ENCODE measurements at regions not wholly inside any gene's neighbourhood (a gene's known extent, or its start where the extent isn't known, plus 50 kb on each side); places are given as distances from the start of the nearest gene placed in this dataset.
"Not testable (repeated sequence)": the region's sequence is repeated elsewhere in the genome, so short reads cannot be mapped to it uniquely, and the experiment has no call there.

DNA sequence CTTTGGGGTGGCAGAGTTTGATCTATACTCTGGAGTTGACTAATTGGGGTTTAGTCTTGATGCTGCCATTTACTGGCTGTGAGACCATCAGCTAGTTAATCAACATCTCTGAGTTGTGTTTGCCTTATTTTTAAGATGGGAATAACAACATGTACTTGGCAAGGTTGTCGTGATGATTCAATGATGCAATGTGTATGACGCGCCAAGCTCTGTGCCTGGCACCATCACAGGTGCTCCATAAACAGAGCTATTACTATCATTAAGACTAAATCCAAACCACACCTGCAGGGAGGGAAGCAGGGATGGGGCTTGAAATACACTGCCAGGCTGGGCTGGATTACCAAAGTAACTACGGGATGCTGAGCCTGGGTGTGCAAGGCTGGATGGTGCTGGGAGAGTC lies 60.1 kb upstream of the E2F3 start:
- POLR2A ChIA-PET: no interaction called here

DNA sequence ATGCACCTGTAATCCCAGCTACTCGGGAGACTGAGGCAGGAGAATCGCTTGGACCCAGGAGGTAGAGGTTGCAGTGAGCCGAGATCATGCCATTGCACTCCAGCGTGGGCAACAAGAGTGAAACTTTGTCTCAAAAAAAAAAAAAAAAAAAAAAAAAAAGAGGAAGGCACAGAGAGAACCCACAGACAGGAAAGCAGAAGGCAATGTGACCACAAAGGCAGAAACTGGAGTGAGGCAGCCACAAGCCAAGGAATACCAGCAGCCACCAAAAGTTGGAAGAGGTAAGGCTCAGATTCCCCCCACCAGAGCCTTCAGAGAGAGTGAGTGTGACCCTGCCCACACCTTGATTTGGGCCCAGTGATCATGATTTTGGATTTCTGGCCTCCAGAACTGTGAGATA lies 54.7 kb upstream of the E2F3 start:
- H3K27ac Mint-ChIP-seq; H3K9me3 Mint-ChIP-seq; ATAC-seq; POLR2A ChIA-PET; H3K4me1 Mint-ChIP-seq; H3K36me3 Mint-ChIP-seq; H3K27me3 Mint-ChIP-seq (ENCODE audit: low read depth); DNase-seq (ENCODE audit: low spot score); CTCF ChIA-PET; H3K4me3 Mint-ChIP-seq: not testable (repeated sequence)

More for the DNA sequence above, 60.1 kb upstream of the E2F3 start:
- no peak overlapping the region for H3K4me3 Mint-ChIP-seq
- ATAC-seq (no peak), DNase-seq (ENCODE audit: low spot score) (no peak)
- H3K4me1 Mint-ChIP-seq: no peaks in the 10 kb centered on the region
- no peaks in the 10 kb centered on the region for H3K36me3 Mint-ChIP-seq
- H3K27me3 Mint-ChIP-seq (ENCODE audit: low read depth): no peaks in the 10 kb centered on the region; the same call in 1 of the 2 replicates
- TF ChIP-seq ATF1 (CRISPR knock-in tag; IDR thresholded peaks at IDR 0.05) (no peak), ZNF232 (CRISPR knock-in tag; IDR thresholded peaks at IDR 0.05) (no peak), RELA (CRISPR knock-in tag; IDR thresholded peaks at IDR 0.05; ENCODE audit: borderline replicate concordance) (no peak), ZNF263 (CRISPR knock-in tag; IDR thresholded peaks at IDR 0.05; ENCODE audit: low read depth) (no peak), GABPB1 (CRISPR knock-in tag; IDR thresholded peaks at IDR 0.05) (no peak)
- TF ChIP-seq, protein P1, sequence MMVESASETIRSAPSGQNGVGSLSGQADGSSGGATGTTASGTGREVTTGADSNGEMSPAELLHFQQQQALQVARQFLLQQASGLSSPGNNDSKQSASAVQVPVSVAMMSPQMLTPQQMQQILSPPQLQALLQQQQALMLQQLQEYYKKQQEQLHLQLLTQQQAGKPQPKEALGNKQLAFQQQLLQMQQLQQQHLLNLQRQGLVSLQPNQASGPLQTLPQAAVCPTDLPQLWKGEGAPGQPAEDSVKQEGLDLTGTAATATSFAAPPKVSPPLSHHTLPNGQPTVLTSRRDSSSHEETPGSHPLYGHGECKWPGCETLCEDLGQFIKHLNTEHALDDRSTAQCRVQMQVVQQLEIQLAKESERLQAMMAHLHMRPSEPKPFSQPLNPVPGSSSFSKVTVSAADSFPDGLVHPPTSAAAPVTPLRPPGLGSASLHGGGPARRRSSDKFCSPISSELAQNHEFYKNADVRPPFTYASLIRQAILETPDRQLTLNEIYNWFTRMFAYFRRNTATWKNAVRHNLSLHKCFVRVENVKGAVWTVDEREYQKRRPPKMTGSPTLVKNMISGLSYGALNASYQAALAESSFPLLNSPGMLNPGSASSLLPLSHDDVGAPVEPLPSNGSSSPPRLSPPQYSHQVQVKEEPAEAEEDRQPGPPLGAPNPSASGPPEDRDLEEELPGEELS (CRISPR knock-in tag; IDR thresholded peaks at IDR 0.05): no peak
- H3K9me3 Mint-ChIP-seq: peaks cover 5% of the 10 kb centered on the region; the same call in 1 of the 2 replicates
- H3K27ac Mint-ChIP-seq: no peak overlapping the region
- CTCF ChIA-PET: interaction anchor here (0.8 to 1.1 kb wide), 2 partner anchors 11 to 63 kb away, joined by 3 read pairs; no protein-coding TSS in a partner anchor

DNA sequence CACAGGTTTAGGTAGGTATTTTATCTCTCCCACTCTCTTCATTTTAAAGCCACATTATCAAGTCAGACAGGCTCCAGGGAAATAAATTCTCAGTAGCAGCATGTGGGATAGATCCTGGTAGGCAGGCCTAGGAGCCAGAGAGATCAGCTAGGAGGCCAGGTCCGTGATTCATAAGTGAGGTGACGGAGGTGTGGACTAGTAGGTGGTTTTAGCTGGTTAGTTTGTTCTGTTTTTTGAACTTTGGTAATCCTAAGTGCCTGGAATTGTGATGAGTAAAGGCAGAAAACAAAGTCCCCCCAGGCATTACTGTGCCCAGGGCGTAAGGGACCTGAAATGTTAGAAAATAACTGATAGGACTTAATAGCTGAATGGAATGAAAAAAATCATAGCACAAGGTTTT lies 53.6 kb upstream of the E2F3 start:
- H3K4me1 Mint-ChIP-seq: no peaks in the 10 kb centered on the region
- POLR2A ChIA-PET: no interaction called here
- H3K9me3 Mint-ChIP-seq: peaks cover 4% of the 10 kb centered on the region
- peaks cover under 1% of the 10 kb centered on the region; the same call in 1 of the 2 replicates for H3K27me3 Mint-ChIP-seq (ENCODE audit: low read depth)
- TF ChIP-seq ZNF423 (CRISPR knock-in tag; IDR thresholded peaks at IDR 0.05) (no peak), SMAD4 (CRISPR knock-in tag; IDR thresholded peaks at IDR 0.05) (no peak), ESRRA (CRISPR knock-in tag; IDR thresholded peaks at IDR 0.05; ENCODE audit: borderline replicate concordance) (no peak), NFYB (CRISPR knock-in tag; conservative IDR thresholded peaks at IDR 0.05; ENCODE audit: low read depth) (no peak), ZNF416 (CRISPR knock-in tag; IDR thresholded peaks at IDR 0.05) (no peak)
- TF ChIP-seq, protein P2, sequence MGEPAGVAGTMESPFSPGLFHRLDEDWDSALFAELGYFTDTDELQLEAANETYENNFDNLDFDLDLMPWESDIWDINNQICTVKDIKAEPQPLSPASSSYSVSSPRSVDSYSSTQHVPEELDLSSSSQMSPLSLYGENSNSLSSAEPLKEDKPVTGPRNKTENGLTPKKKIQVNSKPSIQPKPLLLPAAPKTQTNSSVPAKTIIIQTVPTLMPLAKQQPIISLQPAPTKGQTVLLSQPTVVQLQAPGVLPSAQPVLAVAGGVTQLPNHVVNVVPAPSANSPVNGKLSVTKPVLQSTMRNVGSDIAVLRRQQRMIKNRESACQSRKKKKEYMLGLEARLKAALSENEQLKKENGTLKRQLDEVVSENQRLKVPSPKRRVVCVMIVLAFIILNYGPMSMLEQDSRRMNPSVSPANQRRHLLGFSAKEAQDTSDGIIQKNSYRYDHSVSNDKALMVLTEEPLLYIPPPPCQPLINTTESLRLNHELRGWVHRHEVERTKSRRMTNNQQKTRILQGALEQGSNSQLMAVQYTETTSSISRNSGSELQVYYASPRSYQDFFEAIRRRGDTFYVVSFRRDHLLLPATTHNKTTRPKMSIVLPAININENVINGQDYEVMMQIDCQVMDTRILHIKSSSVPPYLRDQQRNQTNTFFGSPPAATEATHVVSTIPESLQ (CRISPR knock-in tag; IDR thresholded peaks at IDR 0.05): no peak
- TF ChIP-seq, protein P3, sequence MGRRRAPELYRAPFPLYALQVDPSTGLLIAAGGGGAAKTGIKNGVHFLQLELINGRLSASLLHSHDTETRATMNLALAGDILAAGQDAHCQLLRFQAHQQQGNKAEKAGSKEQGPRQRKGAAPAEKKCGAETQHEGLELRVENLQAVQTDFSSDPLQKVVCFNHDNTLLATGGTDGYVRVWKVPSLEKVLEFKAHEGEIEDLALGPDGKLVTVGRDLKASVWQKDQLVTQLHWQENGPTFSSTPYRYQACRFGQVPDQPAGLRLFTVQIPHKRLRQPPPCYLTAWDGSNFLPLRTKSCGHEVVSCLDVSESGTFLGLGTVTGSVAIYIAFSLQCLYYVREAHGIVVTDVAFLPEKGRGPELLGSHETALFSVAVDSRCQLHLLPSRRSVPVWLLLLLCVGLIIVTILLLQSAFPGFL (CRISPR knock-in tag; IDR thresholded peaks at IDR 0.05; ENCODE audit: borderline replicate concordance): no peak
- no peak overlapping the region for H3K27ac Mint-ChIP-seq
- no peak for DNase-seq (ENCODE audit: low spot score)
- ATAC-seq: no peak
- CTCF ChIA-PET: interaction anchor here (0.8 kb wide), 1 partner anchor 53 kb away, joined by 3 read pairs; no protein-coding TSS in a partner anchor
- H3K36me3 Mint-ChIP-seq: no peaks in the 10 kb centered on the region
- H3K4me3 Mint-ChIP-seq: no peak overlapping the region

DNA sequence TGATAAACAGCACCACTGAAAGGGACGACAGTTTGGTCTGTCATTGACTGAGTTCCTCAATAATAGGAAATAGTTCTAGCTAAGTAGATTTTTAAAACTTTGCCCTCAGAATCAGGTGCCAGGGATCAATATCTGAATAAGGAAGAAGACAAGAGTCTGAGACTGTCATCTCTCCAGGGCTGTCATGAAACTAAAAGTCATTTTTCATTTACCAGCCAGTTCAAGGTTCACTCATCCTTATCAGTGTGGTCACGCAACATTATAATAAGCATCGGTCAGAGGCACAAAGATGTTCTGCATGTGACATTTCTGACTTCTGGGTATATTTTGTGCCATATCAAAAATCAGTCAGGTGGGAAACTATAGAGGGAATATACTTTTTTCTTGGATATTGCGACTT lies 52.5 kb upstream of the E2F3 start:
- Mint-ChIP-seq H3K36me3 (no peaks in the 10 kb centered on the region), H3K9me3 (peaks cover 8% of the 10 kb centered on the region), H3K27me3 (ENCODE audit: low read depth) (peaks cover 3% of the 10 kb centered on the region; the same call in 1 of the 2 replicates), H3K27ac (no peak overlapping the region), H3K4me1 (no peaks in the 10 kb centered on the region), H3K4me3 (no peak overlapping the region)
- ATAC-seq: no peak
- POLR2A ChIA-PET: no interaction called here
- CTCF ChIA-PET: no interaction called here
- DNase-seq (ENCODE audit: low spot score): no peak
- TF ChIP-seq ZNF232 (CRISPR knock-in tag; IDR thresholded peaks at IDR 0.05) (no peak), SP1 (CRISPR knock-in tag; conservative IDR thresholded peaks at IDR 0.05) (no peak), NR3C1 (CRISPR knock-in tag; conservative IDR thresholded peaks at IDR 0.05; ENCODE audit: low read depth) (no peak)
- TF ChIP-seq, protein P1 (CRISPR knock-in tag; IDR thresholded peaks at IDR 0.05): no peak
- TF ChIP-seq, protein P4, sequence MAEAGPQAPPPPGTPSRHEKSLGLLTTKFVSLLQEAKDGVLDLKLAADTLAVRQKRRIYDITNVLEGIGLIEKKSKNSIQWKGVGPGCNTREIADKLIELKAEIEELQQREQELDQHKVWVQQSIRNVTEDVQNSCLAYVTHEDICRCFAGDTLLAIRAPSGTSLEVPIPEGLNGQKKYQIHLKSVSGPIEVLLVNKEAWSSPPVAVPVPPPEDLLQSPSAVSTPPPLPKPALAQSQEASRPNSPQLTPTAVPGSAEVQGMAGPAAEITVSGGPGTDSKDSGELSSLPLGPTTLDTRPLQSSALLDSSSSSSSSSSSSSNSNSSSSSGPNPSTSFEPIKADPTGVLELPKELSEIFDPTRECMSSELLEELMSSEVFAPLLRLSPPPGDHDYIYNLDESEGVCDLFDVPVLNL (CRISPR knock-in tag; IDR thresholded peaks at IDR 0.05; ENCODE audit: borderline replicate concordance, low read depth): no peak

All from WTC11 (cell line).